ENCODE measurements at regions not wholly inside any gene's neighbourhood (a gene's known extent, or its start where the extent isn't known, plus 50 kb on each side); places are given as distances from the start of the nearest gene placed in this dataset.
"Not testable (repeated sequence)": the region's sequence is repeated elsewhere in the genome, so short reads cannot be mapped to it uniquely, and the experiment has no call there.

GRCh38 chr20:40948465-40949267 lies 80.0 kb upstream of the TOP1 start:
- no peak for DNase-seq (ENCODE audit: low spot score)
- TF ChIP-seq CTCF (IDR thresholded peaks at IDR 0.05), result no peak
- Histone ChIP-seq H3K27ac (no peak overlapping the region), H3K4me3 (no peak overlapping the region)

GRCh38 chr20:40949346-40949745 lies 79.3 kb upstream of the TOP1 start:
- Histone ChIP-seq H3K4me3 (no peak overlapping the region), H3K27ac (no peak overlapping the region)
- no peak for TF ChIP-seq CTCF (IDR thresholded peaks at IDR 0.05)
- DNase-seq (ENCODE audit: low spot score), result no peak

GRCh38 chr20:40952136-40952535 lies 76.5 kb upstream of the TOP1 start:
- H3K27ac ChIP-seq, result no peak overlapping the region
- H3K4me3 ChIP-seq, result no peak overlapping the region
- DNase-seq (ENCODE audit: low spot score), result no peak
- TF ChIP-seq CTCF (IDR thresholded peaks at IDR 0.05), result no peak

GRCh38 chr20:40953416-40953815 lies 75.2 kb upstream of the TOP1 start:
- H3K27ac ChIP-seq, result no peak overlapping the region
- TF ChIP-seq CTCF (IDR thresholded peaks at IDR 0.05), result no peak
- H3K4me3 ChIP-seq, result no peak overlapping the region
- DNase-seq (ENCODE audit: low spot score), result no peak

GRCh38 chr20:40953856-40954255 lies 74.8 kb upstream of the TOP1 start:
- no peak for TF ChIP-seq CTCF (IDR thresholded peaks at IDR 0.05)
- no peak overlapping the region for H3K27ac ChIP-seq
- no peak overlapping the region for H3K4me3 ChIP-seq
- DNase-seq (ENCODE audit: low spot score), result no peak

GRCh38 chr20:40954521-40955165 lies 74.0 kb upstream of the TOP1 start:
- no peak for TF ChIP-seq CTCF (IDR thresholded peaks at IDR 0.05)
- no peak overlapping the region for H3K27ac ChIP-seq
- no peak for DNase-seq (ENCODE audit: low spot score)
- H3K4me3 ChIP-seq, result no peak overlapping the region

GRCh38 chr20:40955326-40955725 lies 73.3 kb upstream of the TOP1 start:
- H3K27ac ChIP-seq, result no peak overlapping the region
- TF ChIP-seq CTCF (IDR thresholded peaks at IDR 0.05), result no peak
- DNase-seq (ENCODE audit: low spot score), result no peak
- H3K4me3 ChIP-seq, result no peak overlapping the region

- DNase-seq (ENCODE audit: low spot score); H3K4me3 ChIP-seq; H3K27ac ChIP-seq: not testable (repeated sequence)
Measured at GRCh38 chr20:40955826-40956225, 72.8 kb upstream of the TOP1 start.
